ENCODE measurements at regions not wholly inside any gene's neighbourhood (a gene's known extent, or its start where the extent isn't known, plus 50 kb on each side); places are given as distances from the start of the nearest gene placed in this dataset.

DNA sequence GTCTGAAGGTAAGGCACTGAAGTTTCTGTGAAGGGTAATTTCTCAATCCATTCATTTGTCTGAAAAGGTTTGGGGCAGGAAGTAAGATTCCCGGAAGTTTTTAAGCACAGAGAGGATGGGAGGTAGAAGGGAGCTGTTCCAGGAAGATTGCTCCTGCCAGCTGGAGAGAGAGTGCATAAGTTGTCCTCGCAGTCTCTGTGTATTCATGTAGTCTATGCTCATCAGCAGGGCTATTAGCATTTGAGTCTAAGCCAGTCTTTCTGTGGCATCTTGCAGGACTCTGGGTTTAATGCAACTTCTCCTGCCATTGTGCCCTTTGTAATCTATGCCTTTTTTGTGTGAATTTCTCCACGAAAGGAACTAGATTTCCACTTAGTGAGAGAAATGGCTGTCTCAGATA, 140.8 kb upstream of the FGGY start:
- TF ChIP-seq CTCF (IDR thresholded peaks at IDR 0.05; ENCODE audit: insufficient read depth, low read length): no peak
- DNase-seq (ENCODE audit: low read depth): peak; percentile 39
- H3K4me3 ChIP-seq (ENCODE audit: low read depth, low read length): no peak overlapping the region

DNA sequence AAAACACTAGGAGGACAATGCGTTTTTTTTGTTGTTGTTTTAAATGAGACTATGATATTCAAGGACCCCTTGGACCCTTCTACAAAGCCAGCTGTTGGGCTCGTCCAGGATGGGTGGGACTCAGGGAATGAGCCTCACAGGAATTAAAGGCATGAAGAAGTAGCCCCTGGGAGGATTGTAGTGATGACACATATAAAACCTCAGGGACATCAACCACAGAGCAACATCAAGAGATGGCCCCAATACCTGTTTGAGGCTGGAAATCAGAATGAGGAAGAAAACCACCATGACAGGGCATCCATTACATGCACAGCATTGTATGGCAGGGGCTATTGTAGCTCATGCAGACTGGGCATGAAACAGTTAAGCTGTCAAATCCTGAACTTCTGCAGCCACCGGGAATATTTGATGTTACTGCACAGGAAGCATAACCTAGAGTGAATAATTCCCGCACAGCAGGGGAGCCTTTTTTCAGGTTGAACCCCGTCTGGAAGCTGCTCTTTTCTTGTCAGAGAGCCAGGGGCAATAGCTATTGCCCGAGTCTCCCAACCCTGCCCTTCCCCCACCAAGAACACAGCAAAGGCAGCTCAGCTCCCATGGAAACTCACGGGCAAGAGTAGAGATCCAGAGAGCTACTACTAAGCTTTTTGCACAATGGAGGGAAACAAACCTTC, 140.2 kb upstream of the FGGY start:
- no peak overlapping the region for H3K4me3 ChIP-seq (ENCODE audit: low read depth, low read length)
- no peak for TF ChIP-seq CTCF (IDR thresholded peaks at IDR 0.05; ENCODE audit: insufficient read depth, low read length)
- no peak for DNase-seq (ENCODE audit: low read depth)

GRCh38 chr1:59158321-59158720, 138.6 kb upstream of the FGGY start:
- TF ChIP-seq CTCF (IDR thresholded peaks at IDR 0.05; ENCODE audit: insufficient read depth, low read length): no peak
- no peak overlapping the region for H3K4me3 ChIP-seq (ENCODE audit: low read depth, low read length)
- DNase-seq (ENCODE audit: low read depth): no peak

GRCh38 chr1:59159557-59160203, 137.2 kb upstream of the FGGY start:
- H3K4me3 ChIP-seq (ENCODE audit: low read depth, low read length): no peak overlapping the region
- no peak for DNase-seq (ENCODE audit: low read depth)
- no peak for TF ChIP-seq CTCF (IDR thresholded peaks at IDR 0.05; ENCODE audit: insufficient read depth, low read length)

DNA sequence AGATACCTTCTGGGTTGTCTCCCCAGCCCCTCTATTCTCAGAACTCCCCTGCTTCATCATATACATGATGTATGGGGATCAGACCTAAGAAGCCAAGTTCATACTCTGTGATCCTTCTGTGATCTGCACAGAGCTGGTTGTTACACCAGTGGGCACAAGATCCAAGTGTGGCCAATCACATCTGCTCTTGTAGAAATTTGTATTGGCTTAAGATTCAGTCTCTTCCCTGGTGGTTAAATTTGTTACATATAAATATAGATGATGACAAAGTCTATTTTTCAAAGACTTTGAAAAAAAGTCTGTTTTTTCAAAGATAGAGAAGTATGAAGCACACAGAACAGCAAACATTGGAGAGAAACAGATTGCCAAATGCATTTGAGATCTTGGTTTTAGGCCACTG, 135.8 kb upstream of the FGGY start:
- peak; percentile 37 for DNase-seq (ENCODE audit: low read depth)
- TF ChIP-seq CTCF (IDR thresholded peaks at IDR 0.05; ENCODE audit: insufficient read depth, low read length): no peak
- no peak overlapping the region for H3K4me3 ChIP-seq (ENCODE audit: low read depth, low read length)

DNA sequence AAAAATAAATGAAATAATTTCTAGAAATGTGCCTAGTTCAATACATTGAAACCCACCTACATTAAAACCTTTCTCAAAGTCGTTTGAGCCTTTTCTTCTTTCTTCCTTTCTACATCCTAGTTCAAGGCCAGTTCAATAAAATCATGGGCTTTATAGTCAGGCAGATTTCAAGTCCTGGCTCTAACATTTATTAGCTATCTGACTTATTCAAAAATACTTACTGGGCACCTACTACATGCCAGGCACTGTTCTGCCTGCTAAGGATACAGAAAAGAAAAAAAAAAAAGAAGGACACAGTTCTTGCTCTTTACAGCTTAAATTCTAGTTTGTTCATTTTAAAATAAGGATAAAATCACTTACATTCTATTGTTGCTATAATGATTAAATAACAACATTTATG, 134.2 kb upstream of the FGGY start:
- DNase-seq (ENCODE audit: low read depth): no peak
- no peak for TF ChIP-seq CTCF (IDR thresholded peaks at IDR 0.05; ENCODE audit: insufficient read depth, low read length)
- no peak overlapping the region for H3K4me3 ChIP-seq (ENCODE audit: low read depth, low read length)

All from fibroblast of the aortic adventitia (primary cell).